ENCODE measurements at regions not wholly inside any gene's neighbourhood (a gene's known extent, or its start where the extent isn't known, plus 50 kb on each side); places are given as distances from the start of the nearest gene placed in this dataset.
"Not testable (repeated sequence)": the region's sequence is repeated elsewhere in the genome, so short reads cannot be mapped to it uniquely, and the experiment has no call there.

DNA sequence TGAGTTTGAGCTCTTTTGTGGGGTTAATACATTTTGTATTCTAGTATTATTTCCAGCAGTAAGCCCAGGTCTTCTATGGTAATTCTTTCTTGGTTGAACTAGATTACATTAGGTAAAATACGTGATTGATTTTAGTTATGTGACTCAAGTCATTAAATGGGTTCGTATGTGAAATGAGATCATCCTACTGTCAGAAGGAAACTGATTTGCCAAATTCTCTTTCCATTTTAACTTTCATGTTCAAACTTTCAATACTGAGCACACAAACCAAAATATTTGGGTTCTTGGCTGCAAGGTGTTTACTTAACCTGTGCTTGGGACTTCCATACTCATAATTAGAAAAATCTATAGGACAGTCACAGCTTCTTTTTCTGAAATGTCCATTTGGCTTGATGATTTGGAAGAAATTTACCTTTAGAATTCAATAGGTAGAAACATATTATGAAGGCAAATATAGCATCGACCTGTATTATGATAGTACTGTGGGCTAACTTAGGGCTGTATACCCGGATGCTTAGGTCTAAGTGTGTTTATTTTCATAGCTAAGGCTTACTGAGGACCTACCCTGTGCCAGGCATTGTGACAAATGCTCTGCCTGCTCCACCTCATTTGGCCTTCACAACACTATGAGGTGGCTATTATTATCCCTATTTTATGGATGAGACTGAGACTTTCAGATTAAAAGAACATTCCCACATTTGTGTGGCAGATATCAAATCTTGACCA is 631.8 kb upstream of the GRM7 start:
- no peak for FAIRE-seq

DNA sequence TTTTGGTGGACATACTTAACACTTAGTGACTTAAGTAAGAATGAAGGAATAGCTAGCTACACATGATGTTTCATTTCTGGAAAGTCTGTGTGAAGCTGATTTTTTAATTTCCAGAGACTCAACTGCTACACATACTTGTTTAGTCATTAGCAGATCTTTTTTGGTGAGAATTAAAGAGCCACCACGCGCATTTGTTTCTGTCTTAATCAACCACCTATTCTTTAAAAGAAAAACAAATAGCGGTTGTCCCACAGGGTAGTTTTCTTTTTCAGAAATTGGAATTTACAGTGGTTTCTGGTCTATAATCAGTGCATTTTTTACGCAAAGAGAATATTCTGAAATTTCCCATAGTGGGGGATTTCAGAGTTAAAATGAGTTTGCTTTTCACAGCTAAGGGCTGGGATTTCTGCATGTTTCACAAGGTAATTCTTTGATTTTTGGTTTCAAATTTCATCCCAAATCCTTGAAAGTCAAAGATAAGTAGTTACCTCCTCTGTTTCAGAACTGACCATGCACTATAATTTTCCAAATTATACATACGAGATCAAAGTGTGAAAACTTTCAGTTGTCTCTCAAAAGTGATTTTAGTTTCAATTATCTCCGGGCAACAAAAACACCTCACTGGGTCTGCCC is 631.0 kb upstream of the GRM7 start:
- no peak for FAIRE-seq

DNA sequence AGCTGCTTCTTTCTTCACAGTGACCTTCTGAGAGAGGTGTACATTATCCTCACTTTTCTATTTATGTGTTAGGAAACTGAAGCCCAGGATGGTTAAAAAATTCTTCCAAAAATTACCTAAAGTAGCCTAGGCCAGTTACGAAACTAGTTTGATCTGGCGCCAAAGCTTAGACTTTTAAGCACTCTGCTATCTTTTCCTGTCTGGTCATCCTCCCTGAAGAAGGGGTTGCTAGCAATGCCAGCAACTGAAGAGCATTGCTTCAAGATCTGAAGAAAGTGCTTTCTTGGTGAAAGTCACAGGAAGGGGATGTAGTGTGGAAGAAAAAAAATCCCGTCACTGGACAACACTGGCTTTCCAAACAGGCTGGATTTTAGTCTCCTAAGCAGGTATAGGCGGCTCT is 618.8 kb upstream of the GRM7 start:
- FAIRE-seq, result no peak

DNA sequence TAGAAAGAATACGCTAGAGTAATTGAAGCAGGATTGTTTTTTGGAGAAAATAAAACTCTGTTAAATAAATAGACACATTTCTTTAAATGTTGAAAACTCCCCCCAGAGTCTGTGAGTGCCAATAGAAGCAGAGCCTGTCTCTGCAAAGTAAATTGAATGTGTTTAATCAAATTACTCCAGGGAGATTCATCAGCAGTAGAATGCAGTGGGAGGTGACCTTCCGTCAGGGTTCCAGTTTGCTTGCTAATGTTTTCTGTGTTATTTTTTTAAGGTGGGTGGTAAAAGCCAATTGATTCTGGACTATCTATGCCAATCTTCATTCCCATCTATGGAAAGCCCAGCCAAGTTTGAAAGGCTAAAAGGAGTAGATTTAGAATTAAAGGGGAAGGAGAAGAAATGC is 612.4 kb upstream of the GRM7 start:
- FAIRE-seq, result no peak

DNA sequence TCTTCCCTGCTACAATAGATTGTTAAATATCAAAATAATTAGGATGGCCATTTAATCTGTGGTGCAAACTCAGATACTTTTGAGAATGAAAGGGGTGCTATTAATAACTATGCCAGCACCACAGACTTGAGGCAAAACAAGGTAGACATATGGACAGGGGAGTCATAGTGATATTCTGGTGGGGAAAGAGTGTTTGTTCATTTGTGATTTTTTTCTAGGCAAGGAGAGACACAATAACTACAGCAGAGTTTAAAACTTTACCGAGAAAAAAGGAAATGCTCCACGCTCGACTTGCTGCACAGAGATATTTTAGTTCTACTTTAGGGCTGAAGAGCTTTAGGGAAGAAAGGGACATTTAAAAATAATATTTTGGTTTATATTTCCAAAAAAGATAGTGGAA is 611.2 kb upstream of the GRM7 start:
- no peak for FAIRE-seq

DNA sequence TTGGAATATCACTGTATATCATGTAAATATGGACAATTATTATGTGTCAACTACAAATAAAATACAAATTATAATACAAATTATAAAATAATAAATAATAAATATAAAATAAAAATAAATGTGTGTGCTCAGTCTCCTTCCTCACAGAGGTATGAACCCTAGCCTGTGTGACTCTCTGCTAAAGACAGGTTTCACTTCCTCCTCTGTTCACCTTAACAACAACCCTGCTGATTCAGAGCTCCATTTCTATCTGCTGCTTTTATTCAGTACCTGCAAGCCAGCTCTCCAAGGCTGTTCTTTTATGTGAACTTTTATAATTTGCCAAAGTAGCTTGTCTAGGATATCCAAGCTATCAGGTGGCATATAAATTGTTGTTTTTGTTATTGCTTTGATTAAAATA is 610.7 kb upstream of the GRM7 start:
- FAIRE-seq, result no peak

DNA sequence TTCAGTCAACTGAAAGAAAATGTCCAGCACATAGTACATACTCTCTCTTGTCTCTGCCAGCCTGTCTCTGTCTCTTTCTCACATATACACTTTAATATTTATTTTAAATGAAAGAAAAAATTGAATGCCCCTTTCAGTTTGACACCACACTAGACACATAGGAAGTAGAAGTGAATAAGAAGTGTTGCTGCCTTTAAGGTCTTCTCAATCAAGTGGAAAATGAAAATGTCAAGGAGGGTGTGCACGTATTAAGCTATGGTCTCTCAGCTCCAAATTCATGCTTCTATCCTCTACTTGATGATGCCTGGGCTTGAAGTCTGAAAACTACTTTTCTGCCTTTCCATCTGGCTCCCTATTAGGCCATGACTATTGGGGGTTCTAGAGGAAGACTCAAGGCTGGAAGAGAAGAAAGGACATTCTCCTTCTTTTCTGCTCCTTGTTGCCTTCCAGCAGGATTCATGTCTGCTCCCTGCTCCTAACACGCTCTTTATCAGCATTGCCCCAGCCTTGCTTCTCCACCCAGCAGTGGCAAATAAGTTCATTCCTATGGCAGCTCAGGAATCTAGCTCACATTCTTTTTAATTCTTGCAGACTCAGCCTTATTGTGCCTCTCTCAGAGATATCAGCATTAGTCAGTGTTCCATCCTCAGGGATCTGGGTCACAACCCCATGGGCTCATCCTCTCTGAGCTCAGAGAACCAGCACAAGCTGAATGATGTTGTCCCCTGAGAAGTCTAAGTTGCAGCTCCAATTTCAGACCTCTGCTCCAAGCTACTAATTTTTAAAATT is 609.1 kb upstream of the GRM7 start:
- no peak for FAIRE-seq

DNA sequence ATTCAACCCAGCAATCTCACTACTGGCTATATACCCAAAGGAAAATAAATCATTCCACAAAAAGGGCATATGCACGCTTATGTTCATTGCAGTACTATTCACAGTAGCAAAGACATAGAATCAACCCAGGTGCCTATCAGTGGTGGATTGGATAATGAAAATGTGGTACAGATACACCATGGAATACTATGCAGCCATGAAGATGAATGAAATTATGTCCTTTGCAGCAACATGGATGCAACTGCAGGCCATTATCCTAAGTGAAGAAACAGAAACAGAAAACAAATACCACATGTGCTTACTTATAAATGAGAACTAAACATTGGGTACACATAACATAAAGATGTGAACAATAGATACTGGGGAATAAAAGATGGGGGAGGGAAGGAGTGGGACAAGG is 606.4 kb upstream of the GRM7 start:
- FAIRE-seq, result no peak

DNA sequence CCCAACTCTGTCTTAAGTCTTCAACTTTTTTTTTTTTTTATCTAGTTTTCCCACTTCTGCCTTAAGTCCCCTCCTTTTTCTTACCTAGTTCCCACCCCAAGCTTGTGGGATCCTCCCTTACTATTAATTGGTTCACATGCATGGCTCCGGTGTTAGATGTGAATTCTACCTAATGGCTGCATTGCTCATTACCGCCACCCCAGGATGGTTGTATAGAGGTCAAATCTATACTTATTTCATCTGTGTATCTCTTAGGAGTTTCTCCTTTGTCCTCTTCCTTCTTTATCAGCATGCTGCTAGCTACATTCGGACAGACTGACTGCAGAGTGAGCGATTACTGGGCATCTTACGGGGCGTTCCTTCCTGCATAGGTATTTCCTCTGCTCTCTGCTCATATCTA is 605.7 kb upstream of the GRM7 start:
- FAIRE-seq, result no peak

DNA sequence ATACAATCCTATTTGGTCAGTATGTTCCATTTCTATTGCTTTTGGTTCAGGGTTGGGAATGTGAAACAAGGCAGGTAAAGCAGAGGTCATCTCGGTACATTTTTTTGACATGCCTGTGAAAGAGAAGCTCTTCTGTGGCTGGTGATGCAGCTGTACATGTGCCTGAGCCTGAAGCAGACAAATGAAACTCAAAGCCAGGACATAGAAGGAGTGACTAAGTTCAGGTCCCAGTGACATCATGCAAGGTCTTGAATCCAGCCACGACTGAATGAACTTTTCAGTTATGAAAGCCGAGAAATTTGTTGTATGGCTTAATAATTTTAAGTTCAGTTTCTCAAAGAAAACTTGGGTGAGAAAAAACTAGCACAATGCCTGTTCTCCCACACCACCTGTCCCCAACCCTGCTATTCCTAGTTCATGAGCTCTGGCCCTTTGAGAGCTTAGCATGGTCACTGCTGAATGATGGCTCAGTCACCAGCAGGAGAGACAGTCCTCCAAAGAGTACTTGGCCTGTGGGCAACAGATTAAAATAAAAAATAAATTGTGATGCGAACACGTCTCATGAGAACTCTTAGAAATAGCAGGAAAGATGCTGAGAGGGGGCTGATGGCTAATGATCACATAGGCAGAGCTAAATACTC is 600.2 kb upstream of the GRM7 start:
- FAIRE-seq, result no peak

DNA sequence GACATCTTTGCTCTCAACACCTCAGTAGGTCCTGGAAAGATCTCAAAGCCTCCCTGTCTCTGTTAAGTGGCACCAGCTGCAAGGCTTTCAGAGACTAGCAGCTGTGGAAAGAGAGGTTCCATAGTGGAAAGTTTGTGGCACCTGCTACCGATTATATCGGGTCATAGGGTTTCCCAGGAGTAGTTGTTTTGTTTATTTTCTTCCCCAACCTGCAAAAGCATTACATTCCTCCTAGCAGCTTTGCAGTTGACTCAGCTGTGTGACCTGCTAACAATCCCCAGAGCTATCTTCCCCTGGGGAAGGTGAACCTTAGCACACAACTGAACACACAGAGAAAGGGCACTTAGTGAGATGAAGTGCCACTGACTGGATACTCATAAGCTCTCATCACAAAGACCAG is 598.9 kb upstream of the GRM7 start:
- FAIRE-seq, result no peak

DNA sequence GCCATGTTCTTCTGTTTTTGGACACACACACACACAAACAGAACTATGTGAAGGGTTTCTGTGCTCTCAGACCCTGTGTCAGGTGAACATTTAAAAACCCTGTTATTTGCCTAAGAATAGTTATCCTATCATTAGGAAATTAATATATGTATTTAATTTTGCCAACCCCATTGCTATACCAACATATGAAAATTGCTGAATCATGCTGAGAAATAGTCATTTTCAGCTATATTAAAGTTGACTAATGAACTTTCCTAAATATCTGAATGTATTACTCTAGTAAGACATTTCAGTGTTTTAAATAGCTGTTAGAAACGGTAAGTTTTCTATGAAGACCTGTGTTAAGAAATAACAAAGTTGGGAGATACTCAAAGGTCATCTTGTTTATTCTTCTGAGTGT is 596.9 kb upstream of the GRM7 start:
- no peak for FAIRE-seq

DNA sequence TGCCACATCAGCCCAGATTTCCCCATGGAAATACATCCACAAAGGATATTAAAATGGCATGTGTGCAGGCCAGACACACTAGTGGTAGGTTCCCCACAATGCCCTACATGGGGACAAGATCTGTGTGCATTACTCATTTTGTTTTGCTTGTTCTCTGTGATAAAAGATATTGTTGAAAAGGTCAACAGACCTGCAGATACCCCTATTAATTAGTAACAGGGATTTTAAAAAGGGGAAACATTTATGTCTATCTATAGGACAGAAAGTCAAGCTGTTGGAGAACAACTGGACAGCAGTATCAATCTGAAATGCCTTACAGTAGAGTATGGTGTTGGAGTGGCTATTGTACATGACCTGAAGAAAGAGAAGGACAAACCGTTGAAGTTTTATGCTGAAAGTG is 596.0 kb upstream of the GRM7 start:
- FAIRE-seq, result no peak

DNA sequence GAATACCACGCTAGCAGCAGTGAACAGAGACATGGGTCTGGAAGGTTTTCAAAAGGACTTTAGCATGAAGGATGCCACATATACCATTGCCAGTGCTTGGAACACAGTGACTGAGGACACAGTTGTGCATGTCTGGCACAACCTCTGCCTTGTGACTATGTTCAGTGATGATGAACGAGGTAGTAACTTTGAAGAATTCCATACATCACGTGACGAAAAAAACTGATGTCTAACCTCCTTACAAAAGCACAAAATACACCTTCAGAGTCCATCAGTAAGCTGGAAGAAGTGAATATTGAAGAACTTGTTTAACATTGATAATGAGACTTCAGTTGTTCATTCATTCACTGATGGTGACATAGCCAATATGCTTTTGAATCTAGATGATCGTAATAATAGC is 594.8 kb upstream of the GRM7 start:
- FAIRE-seq, result no peak

DNA sequence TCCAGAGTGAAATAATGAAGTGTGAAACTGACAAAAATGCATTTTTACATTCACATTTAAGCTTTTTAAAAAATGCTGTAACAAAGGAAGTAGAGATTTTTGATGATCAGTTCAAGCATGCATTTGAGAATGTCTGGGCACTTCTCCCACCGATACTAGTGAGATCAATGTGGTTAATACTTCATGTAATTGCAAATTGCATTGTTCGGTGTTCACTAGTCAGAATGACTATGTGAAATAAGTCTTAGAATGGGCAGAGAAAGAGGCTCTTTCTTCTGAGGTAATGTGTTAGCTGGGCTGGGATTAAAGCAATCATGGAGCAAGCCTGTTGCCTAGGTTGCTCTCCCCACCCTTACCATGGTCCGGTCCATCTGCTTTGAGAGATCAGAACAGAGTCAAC is 587.0 kb upstream of the GRM7 start:
- no peak for FAIRE-seq

DNA sequence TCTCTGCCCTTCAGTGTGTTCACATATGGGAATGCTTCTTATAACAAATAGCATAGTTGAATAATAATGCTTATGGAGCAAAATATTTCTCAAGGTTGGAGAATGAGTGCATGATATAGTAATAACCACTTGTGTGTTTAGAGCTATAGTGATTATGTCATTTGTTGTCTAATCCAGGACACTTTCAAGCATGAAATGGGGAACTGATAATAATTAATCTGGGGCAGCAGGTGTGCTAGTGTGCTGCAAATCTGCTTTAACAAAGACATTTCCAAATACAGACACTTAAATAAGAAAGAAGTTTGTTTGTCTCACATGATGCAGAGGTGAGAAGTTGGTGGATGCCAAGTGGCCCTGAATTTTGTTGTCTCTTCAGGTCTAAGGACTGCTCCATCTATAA is 579.3 kb upstream of the GRM7 start:
- no peak for FAIRE-seq

DNA sequence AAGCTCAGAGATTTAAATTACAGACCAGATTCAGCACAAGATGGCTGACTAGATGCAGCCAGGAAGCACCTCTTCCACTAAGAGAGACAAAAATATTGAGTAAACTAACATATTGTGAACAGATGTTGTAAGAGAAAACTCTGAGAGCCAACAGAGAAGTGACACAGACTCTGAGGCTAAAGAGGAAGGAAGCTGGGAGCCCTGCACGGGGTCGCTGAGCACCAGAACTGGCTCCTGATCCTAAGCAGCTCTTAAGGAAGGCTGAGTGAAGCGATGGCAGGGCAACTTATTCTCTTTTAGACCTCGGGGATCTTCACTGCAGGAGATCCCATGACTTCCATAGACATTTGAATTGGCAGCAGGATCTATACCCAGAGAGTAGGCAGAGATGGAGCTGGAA is 578.0 kb upstream of the GRM7 start:
- no peak for FAIRE-seq

DNA sequence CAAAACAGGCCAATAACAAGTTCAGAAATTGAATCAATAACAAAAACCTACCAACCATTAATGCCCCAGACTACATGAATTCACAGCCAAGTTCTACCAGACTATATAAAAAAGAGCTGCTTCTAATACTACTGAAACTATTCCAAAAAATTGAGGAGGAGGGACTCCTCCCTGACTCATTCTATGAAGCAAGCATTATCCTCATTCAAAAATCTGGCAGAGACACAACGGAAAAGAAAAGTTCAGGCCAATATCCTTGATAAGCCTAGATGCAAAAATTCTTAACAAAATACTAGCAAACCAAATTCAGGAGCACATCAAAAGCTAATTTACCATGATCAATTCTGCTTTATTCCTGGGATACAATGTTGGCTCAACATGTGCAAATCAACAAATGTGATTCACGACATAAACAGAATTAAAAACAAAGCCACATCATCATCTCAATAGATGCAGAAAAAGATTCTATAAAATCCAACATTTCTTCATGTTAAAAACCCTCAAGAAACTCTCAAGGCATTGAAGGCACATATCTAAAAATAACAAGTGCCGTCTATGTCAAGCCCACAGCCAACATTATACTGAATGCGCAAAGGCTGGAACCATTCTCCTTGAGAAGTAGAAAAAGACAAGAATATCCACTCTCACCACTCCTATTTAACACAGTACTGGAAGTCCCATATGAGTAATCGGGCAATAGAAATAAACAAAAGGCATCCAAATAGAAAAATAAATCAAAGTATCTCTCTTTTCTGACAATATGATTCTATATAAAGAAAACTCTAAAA is 573.6 kb upstream of the GRM7 start:
- no peak for FAIRE-seq

DNA sequence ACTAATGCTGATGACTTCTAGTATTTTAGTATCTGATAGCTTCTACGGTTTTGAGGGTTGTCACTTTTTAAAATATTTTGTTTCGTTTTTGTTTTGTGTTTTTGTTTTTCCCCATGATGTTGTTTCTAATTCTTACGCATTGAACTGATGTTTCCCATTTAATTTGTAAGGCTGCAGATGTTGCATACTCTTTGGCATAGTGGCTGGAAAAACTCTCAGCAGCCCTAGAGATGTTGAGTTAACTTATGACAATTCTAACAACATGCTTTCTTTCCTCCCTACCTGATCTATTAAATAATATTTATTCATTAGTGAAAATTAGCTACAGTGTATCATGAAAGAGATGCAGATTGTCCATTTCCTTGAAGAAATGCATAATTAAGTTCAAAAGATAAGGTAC is 559.3 kb upstream of the GRM7 start:
- FAIRE-seq, result no peak

DNA sequence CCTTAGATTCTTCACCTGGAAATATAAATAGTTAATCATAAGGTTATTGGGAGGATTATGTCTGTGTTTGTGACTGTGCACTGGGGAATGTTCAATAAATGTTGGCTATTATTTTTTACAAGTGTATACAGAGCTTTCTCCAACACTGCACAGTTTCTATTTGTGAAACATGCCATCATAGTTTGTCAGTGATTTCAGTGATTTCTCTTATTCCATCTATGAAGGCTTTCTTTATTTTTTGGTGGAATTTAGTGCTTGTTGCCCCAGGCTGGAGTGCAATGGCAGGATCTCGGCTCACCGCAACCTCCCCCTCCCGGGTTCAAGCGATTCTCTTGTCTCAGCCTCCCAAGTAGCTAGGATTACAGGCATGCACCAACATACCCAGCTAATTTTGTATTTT is 545.0 kb upstream of the GRM7 start:
- FAIRE-seq, result no peak

DNA sequence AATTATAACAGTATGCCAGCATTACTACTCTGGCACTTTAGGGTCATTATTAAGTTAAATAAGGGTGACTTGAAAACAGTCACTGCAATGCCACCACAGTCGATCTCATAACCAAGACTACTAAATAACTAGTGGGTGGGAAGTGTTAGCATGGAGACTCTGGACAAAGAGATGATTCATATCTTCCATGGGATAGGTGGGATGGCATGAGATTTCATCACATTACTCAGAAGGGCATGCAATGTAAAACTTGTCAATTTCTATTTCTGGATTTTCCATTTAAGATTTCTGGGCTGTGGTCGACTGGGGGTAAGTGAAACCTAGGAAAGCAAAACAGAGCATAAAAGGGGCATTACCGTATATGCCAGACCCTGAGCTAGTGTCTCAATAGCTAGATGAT is 538.9 kb upstream of the GRM7 start:
- FAIRE-seq, result no peak

DNA sequence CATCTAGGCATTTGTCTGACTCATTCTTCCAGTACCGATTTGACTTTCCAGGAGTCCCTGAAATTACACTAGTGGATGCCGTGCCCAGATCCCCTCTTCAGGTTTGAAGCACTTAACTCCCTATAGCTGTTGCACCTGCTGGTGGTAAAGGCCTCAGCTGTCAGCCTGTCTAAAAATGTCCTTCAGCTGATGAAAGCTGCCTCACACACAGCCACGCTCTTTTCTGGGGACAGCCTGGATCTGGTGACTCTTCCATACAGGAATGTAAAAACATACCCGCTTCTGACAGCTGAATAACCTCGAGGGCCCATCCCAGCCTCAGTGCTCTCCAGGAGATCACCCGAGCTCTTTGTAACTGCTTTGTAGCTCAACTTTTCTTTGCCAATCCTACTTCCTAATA is 534.1 kb upstream of the GRM7 start:
- no peak for FAIRE-seq

DNA sequence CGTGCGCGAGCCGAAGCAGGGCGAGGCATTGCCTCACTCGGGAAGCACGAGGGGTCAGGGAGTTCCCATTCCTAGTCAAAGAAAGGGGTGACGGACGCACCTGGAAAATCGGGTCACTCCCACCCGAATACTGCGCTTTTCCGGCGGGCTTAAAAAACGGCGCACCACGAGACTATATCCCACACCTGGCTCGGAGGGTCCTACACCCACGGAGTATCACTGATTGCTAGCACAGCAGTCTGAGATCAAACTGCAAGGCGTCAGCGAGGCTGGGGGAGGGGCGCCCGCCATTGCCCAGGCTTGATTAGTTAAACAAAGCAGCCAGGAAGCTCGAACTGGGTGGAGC is 520.0 kb upstream of the GRM7 start:
- not testable (repeated sequence) for FAIRE-seq

All from colon (tissue), 2 donors.